ENCODE measurements at regions not wholly inside any gene's neighbourhood (a gene's known extent, or its start where the extent isn't known, plus 50 kb on each side); places are given as distances from the start of the nearest gene placed in this dataset.

DNA sequence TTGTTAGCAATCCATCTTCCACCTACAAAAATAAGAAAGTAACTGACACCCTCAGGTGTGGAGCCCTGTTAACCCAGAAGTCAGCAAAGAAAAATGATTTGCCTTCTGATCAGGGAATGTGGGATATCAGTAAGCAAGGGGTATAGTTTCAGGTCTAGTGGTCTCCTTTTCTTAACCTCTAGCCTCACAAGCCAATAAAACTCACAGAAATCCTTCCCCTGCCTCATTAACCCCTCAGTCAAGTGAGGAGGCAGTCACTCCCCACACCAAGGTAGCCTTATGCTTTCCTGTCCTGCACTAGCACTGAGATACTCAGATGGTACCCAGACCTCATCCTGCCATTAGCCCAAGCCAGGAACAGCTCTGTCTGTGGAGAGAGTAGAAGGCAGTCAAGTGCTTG lies 103.4 kb upstream of the VASH1 start:
- TF ChIP-seq, protein P1, sequence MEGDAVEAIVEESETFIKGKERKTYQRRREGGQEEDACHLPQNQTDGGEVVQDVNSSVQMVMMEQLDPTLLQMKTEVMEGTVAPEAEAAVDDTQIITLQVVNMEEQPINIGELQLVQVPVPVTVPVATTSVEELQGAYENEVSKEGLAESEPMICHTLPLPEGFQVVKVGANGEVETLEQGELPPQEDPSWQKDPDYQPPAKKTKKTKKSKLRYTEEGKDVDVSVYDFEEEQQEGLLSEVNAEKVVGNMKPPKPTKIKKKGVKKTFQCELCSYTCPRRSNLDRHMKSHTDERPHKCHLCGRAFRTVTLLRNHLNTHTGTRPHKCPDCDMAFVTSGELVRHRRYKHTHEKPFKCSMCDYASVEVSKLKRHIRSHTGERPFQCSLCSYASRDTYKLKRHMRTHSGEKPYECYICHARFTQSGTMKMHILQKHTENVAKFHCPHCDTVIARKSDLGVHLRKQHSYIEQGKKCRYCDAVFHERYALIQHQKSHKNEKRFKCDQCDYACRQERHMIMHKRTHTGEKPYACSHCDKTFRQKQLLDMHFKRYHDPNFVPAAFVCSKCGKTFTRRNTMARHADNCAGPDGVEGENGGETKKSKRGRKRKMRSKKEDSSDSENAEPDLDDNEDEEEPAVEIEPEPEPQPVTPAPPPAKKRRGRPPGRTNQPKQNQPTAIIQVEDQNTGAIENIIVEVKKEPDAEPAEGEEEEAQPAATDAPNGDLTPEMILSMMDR (IDR thresholded peaks at IDR 0.05): no peak
- TF ChIP-seq POLR2AphosphoS5 (IDR thresholded peaks at IDR 0.05): no peak

All from suprapubic skin (tissue), 3 donors.